ENCODE measurements at regions not wholly inside any gene's neighbourhood (a gene's known extent, or its start where the extent isn't known, plus 50 kb on each side); places are given as distances from the start of the nearest gene placed in this dataset.

- no peak for DNase-seq (ENCODE audit: low read depth in 2 of 2)
Measured at GRCh38 chr15:62834686-62835329, 207.7 kb upstream of the TPM1 start.

- no peak for DNase-seq (ENCODE audit: low read depth in 2 of 2)
Measured at GRCh38 chr15:62835351-62835750, 207.2 kb upstream of the TPM1 start.

GRCh38 chr15:62835762-62836161, 206.8 kb upstream of the TPM1 start:
- no peak for DNase-seq (ENCODE audit: low read depth in 2 of 2)

GRCh38 chr15:62840526-62841268, 201.8 kb upstream of the TPM1 start:
- no peak for DNase-seq (ENCODE audit: low read depth in 2 of 2)

DNA sequence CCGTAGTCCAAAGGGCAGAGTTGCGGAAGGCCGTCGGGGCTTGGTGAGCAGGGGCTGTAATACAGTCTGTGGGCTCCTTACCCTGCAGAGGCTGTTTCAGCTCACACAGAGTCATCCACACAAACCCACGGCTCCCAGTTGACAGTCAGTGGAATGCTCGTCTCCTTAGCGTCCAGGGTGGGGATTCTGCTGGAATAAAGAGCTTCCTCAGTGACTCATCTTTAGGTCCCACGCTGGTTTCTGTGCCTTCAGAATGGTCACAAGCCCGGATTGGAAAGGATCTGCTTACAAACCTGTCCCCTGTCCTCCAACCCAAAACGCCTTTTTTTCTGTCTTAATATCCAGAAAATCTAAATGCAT, 201.3 kb upstream of the TPM1 start:
- DNase-seq (ENCODE audit: low read depth in 2 of 2): no peak

- DNase-seq (ENCODE audit: low read depth in 2 of 2): no peak
Measured at GRCh38 chr15:62841891-62842559, 200.5 kb upstream of the TPM1 start.

DNA sequence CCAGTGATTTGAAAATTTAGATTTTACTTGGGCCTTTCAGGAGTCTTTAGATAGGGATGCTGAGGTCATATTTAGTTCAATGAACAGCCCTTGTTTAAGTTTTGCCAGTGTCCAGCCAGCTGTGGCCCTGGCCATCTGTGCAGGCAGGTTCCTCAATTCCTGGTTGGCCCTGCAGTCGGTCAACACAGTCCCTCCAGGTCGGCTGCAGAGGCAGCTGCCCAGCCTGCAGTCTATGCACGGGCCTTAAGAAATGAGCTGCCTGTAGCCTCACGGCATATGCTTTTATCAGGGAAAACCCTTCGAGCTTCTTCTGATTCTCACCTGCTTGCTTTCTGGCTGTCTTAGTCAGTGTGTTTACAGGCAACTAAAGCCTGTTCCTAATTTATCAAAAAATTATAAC, 199.2 kb upstream of the TPM1 start:
- no peak for DNase-seq (ENCODE audit: low read depth in 2 of 2)

- DNase-seq (ENCODE audit: low read depth in 2 of 2): no peak
Measured at GRCh38 chr15:62844564-62845240, 197.8 kb upstream of the TPM1 start.

DNA sequence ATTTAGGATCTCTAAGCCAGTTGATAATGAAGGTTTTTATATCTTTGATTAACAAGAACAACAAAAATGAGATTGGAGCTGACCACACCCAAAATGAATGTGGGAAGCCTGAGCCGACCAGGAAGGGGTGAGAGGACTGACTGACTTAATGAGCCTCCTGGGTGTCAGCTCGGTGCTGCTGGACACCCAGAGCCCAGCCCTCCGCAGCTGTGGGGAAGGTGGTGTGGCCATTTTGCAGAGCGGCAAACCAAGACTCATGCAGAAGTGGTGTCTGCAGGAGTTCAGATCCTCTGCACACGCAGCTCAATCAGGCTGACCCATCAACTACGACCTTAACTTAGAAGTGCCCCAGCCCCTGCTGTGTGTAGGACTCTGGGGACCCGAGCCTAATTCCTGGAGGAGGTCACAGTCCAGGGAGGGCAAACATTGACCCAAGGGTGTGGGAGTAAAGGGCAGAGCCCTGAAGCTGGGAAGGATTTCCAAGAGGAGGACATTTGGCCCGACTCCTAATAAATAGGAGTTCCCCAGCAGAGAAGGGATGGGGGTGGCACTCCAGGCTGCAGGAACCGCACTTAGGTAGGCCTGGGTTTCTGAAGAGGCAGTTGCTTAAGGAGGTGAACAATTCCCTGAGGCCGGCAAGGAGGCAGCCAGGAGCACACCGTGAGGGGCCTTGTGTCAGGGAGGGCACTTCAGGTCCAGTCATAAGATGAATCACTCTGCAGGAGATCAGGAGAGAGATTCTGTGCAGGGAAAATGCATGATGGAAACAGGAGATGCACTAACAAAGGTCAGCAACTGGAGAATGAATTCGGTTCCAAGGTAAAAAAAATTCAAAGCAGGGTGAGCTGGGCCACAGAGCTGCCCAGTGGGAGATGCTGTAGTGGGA, 197.1 kb upstream of the TPM1 start:
- DNase-seq (ENCODE audit: low read depth in 2 of 2): no peak

DNA sequence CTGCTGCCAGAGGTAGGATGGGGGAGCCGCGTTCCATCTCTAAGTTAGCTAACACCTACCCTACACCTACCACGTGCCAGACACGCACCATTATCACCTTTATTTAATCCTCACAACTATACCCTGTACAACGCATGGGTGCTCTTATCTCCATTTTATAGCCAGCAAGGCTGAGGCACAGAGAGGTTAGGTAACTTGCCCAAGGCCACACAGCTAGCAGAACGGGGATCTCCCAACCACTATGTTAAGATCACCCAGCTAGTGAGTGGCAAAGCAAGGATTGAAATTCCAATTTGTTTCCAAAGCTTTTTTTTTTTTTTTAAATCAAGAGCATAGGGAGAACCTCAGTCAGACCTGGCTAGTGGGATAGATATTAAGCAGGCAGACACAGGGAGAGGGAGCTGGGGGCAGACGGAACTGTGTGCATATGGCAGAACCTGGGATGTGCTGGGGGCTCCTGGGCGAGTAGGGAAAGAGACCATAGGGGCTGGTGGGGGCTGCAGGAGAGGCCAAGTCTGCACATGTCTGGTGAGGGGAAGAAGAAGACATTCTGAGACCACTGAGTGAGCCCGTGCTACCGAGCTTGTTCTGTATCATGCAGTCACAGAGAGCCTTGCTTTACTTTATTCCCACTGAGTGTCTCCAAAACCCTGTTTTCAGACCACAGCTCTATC, 196.3 kb upstream of the TPM1 start:
- no peak for DNase-seq (ENCODE audit: low read depth in 2 of 2)

DNA sequence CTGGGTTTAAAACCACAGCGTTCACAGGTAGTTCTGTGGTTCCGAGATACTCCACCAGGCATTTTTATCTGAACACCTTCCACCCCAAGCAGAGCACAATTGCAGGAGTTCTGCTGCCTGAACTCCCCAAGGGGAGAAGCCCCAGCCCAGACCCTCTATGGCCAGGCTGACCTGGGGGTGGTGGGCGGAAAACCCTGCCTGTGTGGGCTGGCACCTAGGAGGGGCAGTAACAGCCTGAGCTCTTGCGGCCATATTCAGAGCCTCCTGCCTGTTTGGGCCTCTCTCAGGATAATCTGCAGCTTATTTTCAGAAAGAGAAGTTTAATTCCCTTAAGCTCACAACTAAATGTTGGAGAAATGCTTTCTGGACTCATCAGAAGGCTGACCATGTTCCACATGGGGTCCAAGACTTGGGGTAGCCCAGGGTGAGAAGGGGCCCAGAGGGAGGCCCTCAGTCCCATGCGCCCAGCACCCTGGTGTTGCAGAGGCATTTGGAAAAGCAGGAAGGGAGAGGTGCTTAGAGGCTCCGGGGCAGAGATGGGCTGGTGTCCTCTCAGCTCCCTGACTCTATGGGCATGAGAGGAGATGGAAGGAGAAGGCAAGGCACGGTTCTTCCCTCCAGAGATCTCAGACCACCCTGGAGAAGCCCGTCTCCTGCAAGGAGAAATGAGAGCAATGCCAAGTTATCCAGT, 195.6 kb upstream of the TPM1 start:
- DNase-seq (ENCODE audit: low read depth in 2 of 2): no peak

GRCh38 chr15:62847900-62848489, 194.6 kb upstream of the TPM1 start:
- no peak for DNase-seq (ENCODE audit: low read depth in 2 of 2)

DNA sequence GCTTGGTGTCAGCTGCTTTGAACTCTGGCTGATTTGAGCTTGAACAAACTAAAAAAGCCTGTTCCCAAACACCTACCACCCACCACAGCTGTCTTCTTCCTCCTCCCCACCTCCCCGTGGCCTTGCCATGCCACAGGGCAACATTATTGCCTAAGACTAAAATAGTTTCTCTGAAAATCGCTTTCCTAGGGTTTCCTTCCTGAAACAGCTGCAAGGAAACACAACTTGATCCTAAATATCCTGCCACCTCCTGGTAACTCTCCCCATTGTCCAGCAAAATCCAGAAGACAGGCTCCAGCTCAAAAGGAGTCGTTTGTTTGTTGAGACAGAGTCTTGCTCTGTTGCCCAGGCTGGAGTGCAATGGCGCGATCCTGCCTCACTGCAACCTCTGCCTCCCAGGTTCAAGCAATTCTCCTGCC, 193.9 kb upstream of the TPM1 start:
- DNase-seq (ENCODE audit: low read depth in 2 of 2): no peak

GRCh38 chr15:62849316-62850106, 193.0 kb upstream of the TPM1 start:
- DNase-seq (ENCODE audit: low read depth in 2 of 2): no peak

- no peak for DNase-seq (ENCODE audit: low read depth in 2 of 2)
Measured at GRCh38 chr15:62850318-62850717, 192.2 kb upstream of the TPM1 start.

GRCh38 chr15:62850791-62851291, 191.7 kb upstream of the TPM1 start:
- DNase-seq (ENCODE audit: low read depth in 2 of 2): no peak

- no peak for DNase-seq (ENCODE audit: low read depth in 2 of 2)
Measured at GRCh38 chr15:62853114-62853840, 189.3 kb upstream of the TPM1 start.

DNA sequence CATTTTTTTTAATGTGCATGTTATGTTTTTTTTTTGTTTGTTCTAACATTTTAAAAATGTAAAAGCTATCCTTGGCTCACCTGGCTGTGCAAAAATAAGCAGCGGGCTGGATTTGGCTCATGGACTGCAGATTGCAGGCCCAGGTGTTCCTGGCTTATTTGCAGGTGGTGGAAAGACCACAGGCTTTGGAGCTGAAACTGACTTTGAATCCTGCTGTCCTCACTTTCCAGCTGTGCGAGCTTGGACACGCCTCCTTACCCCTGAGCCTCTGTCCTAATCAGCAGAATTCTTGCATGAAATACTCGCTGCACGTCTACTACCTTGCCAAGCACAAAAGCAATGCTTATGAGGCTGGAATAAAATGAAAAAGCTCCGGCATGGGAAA, 188.7 kb upstream of the TPM1 start:
- no peak for DNase-seq (ENCODE audit: low read depth in 2 of 2)
